CD4-positive, alpha-beta T cell (primary cell): ENCODE measurements at regions not wholly inside any gene's neighbourhood (a gene's known extent, or its start where the extent isn't known, plus 50 kb on each side); places are given as distances from the start of the nearest gene placed in this dataset.

ENCODE experiments used
- ATAC-seq: fragments of 200-7000 bp; cut with Tn5 transposase; one replicate; pipeline ENCODE4 v1.10.0; 2022; ENCODE audit warnings: mild to moderate bottlenecking; ENCODE audit not compliant: poor library complexity
- CTCF ChIA-PET: fragments of 350-600 bp; sonication (Branson Sonifier 250); formaldehyde crosslinking; loops from one replicate; lab custom pipeline; 2021; ENCODE audit warnings: antibody characterized with exemption, inconsistent platforms; lab: Charles Lee
- POLR2A ChIA-PET: fragments of 350-600 bp; sonication (Branson Sonifier 250); formaldehyde crosslinking; loops from one replicate; lab custom pipeline; 2021; ENCODE audit warnings: antibody characterized with exemption, inconsistent platforms; lab: Charles Lee
- DNase-seq, 14 experiments: peaks; one replicate each; pipeline ENCODE4 v3.0.0-alpha.2; 2013 to 2020; ENCODE audit warnings: mixed read lengths in 2 of 14
- H3K27ac ChIP-seq, 2 donors: one replicate each; pipeline versions ENCODE4 v1.5.1 to v1.7.0; 2013; ENCODE audit warnings: low read length in 2 of 2, low read depth in 1 of 2, mild to moderate bottlenecking in 1 of 2
- H3K27me3 ChIP-seq, 2 experiments: 1 replicate in 1 of 2; 2 replicates in 1 of 2; pipeline versions ENCODE4 v1.6.1 to v1.7.0; 2013; ENCODE audit warnings: low read length in 2 of 2, control low read depth in 1 of 2, mild to moderate bottlenecking in 1 of 2, moderate library complexity in 1 of 2; ENCODE audit not compliant: insufficient read depth in 2 of 2, control insufficient read depth in 1 of 2
- H3K36me3 ChIP-seq: one replicate; pipeline ENCODE4 v1.6.1; 2013; ENCODE audit warnings: low read length, control low read depth; ENCODE audit not compliant: insufficient read depth
- H3K4me1 ChIP-seq: one replicate; pipeline ENCODE4 v1.6.1; 2013; ENCODE audit warnings: low read length, control low read depth; ENCODE audit not compliant: insufficient read depth
- H3K4me3 ChIP-seq: one replicate; pipeline ENCODE4 v1.5.1; 2013; ENCODE audit warnings: mild to moderate bottlenecking, low read length, moderate library complexity
- H3K9me3 ChIP-seq, 2 experiments: 1 replicate in 1 of 2; 2 replicates in 1 of 2; pipeline versions ENCODE4 v1.6.1 to v1.7.0; 2013; ENCODE audit warnings: low read length in 2 of 2, mild to moderate bottlenecking in 2 of 2, control low read depth in 1 of 2, moderate library complexity in 1 of 2; ENCODE audit not compliant: control insufficient read depth in 1 of 2, insufficient read depth in 1 of 2
- H3K27ac Mint-ChIP-seq: one replicate; pipeline ENCODE4 v1.8.0; 2020; ENCODE audit warnings: mixed read lengths
- H3K27me3 Mint-ChIP-seq: one replicate; pipeline ENCODE4 v1.8.0; 2021; ENCODE audit warnings: mixed read lengths
- H3K36me3 Mint-ChIP-seq: one replicate; pipeline ENCODE4 v1.8.0; 2021; ENCODE audit warnings: low read depth, mixed read lengths
- H3K4me1 Mint-ChIP-seq: one replicate; pipeline ENCODE4 v1.8.0; 2021; ENCODE audit warnings: low read depth, mixed read lengths
- H3K4me3 Mint-ChIP-seq: one replicate; pipeline ENCODE4 v1.8.0; 2020; ENCODE audit warnings: mild to moderate bottlenecking, mixed read lengths
- H3K9me3 Mint-ChIP-seq: one replicate; pipeline ENCODE4 v1.8.0; 2020; ENCODE audit warnings: mixed read lengths
- intact Hi-C, 2 experiments: fragments of 100-400 bp; cut with DNase I in 1 of 2; cut with micrococcal nuclease in 1 of 2; formaldehyde crosslinking; loops; one replicate each; pipeline versions ENCODE4 v1.15.1 to v1.9.0; 2023 to 2025; cut with DNase I, micrococcal nuclease
- TF ChIP-seq, protein P1 (sequence below): fragments of 200-600 bp; IDR thresholded peaks from one replicate; pipeline ENCODE4 v1.8.0; 2022; ENCODE audit warnings: antibody characterized with exemption, mild to moderate bottlenecking

DNA sequence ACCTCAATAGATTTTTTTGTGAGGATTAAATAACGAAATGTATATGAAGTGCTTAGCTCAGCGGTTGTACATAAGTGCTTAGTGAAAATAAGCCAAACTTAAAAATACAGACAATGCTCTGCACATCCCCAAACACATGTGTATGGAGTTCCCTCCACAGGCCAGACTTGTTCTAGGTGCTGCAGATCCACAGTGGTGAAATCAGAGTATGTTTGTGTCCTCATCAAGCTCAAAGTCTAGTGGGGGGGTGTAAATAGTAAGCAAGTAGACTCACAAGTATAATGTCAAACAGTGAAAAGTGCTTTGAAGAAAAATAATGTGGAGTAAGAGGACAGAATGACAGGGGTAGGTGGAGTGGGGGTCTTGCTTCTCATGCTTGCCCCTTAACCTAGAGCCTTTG lies 157.4 kb upstream of the SPRY4 start:
- H3K27ac Mint-ChIP-seq, result no peak overlapping the region
- H3K9me3 Mint-ChIP-seq, result peaks cover 10% of the 10 kb centered on the region
- peaks cover 5% of the 10 kb centered on the region for H3K36me3 Mint-ChIP-seq
- Histone ChIP-seq H3K4me1 (no peaks in the 10 kb centered on the region), H3K27ac (no peak overlapping the region), H3K27me3 (no peaks in the 10 kb centered on the region), H3K4me3 (no peak overlapping the region), H3K9me3 (peaks cover 19 to 20% of the 10 kb centered on the region in 2 experiments), H3K36me3 (no peaks in the 10 kb centered on the region)
- H3K4me1 Mint-ChIP-seq, result no peaks in the 10 kb centered on the region
- DNase-seq (no peak), ATAC-seq (no peak)
- ChIA-PET POLR2A (no interaction called here), CTCF (interaction anchor here (1.1 kb wide), 1 partner anchor 88 kb away, joined by 3 read pairs; no protein-coding TSS in a partner anchor)
- no peaks in the 10 kb centered on the region for H3K27me3 Mint-ChIP-seq
- H3K4me3 Mint-ChIP-seq, result no peak overlapping the region
- intact Hi-C loops, result no loop called here
- TF ChIP-seq, protein P1, sequence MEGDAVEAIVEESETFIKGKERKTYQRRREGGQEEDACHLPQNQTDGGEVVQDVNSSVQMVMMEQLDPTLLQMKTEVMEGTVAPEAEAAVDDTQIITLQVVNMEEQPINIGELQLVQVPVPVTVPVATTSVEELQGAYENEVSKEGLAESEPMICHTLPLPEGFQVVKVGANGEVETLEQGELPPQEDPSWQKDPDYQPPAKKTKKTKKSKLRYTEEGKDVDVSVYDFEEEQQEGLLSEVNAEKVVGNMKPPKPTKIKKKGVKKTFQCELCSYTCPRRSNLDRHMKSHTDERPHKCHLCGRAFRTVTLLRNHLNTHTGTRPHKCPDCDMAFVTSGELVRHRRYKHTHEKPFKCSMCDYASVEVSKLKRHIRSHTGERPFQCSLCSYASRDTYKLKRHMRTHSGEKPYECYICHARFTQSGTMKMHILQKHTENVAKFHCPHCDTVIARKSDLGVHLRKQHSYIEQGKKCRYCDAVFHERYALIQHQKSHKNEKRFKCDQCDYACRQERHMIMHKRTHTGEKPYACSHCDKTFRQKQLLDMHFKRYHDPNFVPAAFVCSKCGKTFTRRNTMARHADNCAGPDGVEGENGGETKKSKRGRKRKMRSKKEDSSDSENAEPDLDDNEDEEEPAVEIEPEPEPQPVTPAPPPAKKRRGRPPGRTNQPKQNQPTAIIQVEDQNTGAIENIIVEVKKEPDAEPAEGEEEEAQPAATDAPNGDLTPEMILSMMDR, result no peak

DNA sequence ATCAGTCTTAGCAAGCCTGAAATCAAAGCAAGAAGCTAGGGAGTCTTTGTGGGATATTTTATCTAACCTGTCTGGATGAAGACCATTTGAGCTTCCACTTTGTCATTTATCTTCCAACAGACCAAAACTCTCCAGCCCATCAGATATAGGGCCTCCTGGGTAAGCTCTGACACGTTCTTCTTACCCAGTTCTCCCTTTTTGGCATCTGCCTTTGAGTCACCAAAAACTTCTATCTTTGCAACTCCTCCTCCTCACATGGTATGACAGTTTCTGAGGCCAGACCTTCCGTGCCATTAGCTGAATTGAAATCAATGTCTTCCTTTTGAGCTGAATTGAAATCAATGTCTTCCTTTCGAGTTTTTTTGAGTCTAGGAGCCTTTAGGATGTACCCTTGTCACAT lies 156.6 kb upstream of the SPRY4 start:
- CTCF ChIA-PET, result interaction anchor here (0.8 to 1.1 kb wide), 2 partner anchors 87 to 333 kb away, joined by 3 to 5 read pairs; no protein-coding TSS in a partner anchor
- H3K27ac Mint-ChIP-seq, result no peak overlapping the region

DNA sequence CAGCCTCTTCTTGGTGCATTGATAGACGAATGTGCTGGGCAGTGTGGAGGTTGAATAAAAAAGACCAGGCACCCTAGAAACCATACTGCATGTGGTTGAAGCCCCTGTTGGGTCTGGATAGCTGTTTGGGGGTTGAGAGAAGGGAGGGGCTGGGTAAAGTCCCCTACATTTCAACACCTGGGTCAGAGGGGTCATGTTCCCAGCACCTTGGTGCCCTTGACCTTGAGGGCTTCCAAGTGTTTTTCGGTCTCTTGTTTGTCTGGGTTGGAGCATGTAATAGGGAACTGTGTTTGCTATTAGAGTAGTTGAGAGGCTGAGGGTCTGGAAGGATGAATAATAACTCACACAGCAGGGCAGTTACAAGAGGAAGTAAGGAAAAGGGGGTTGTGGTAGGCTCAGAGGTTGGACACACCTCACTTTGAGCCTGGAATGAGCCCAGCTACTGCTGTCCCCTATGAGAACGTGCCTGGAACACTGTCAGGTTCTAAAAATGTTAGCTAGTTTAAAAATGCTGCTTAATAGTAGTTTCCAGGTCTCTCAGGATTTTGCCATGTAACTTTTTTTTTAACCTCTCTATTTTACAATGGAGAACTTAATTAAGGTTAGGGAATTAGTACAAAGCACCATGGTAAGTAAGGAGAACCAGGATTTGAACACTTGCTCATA lies 155.2 kb upstream of the SPRY4 start:
- CTCF ChIA-PET, result no interaction called here
- peaks cover 3% of the 10 kb centered on the region for H3K9me3 Mint-ChIP-seq
- H3K4me3 Mint-ChIP-seq, result no peak overlapping the region
- H3K36me3 Mint-ChIP-seq, result no peaks in the 10 kb centered on the region
- DNase-seq (no peak), ATAC-seq (no peak)
- intact Hi-C loops, result no loop called here
- no peaks in the 10 kb centered on the region for H3K4me1 ChIP-seq
- H3K36me3 ChIP-seq, result no peaks in the 10 kb centered on the region
- no peaks in the 10 kb centered on the region for H3K4me1 Mint-ChIP-seq
- TF ChIP-seq, protein P1, result no peak
- peaks cover 9 to 12% of the 10 kb centered on the region in 2 experiments for H3K9me3 ChIP-seq
- H3K27me3 ChIP-seq, result no peaks in the 10 kb centered on the region
- H3K27ac ChIP-seq, result no peak overlapping the region
- no peaks in the 10 kb centered on the region for H3K27me3 Mint-ChIP-seq
- no peak overlapping the region for H3K27ac Mint-ChIP-seq
- no peak overlapping the region for H3K4me3 ChIP-seq
- POLR2A ChIA-PET, result no interaction called here

More for the DNA sequence above, 156.6 kb upstream of the SPRY4 start:
- Histone ChIP-seq H3K9me3 (peaks cover 19 to 20% of the 10 kb centered on the region in 2 experiments), H3K27me3 (no peaks in the 10 kb centered on the region), H3K4me1 (no peaks in the 10 kb centered on the region), H3K27ac (no peak overlapping the region), H3K36me3 (no peaks in the 10 kb centered on the region), H3K4me3 (no peak overlapping the region)
- DNase-seq (no peak), ATAC-seq (no peak)
- TF ChIP-seq, protein P1, result no peak
- H3K36me3 Mint-ChIP-seq, result peaks cover 5% of the 10 kb centered on the region
- intact Hi-C loops, result no loop called here
- no peaks in the 10 kb centered on the region for H3K27me3 Mint-ChIP-seq
- POLR2A ChIA-PET, result no interaction called here
- H3K4me3 Mint-ChIP-seq, result no peak overlapping the region
- no peaks in the 10 kb centered on the region for H3K4me1 Mint-ChIP-seq
- peaks cover 8% of the 10 kb centered on the region for H3K9me3 Mint-ChIP-seq
